Neural cell (in vitro differentiated cells): ENCODE measurements at regions not wholly inside any gene's neighbourhood (a gene's known extent, or its start where the extent isn't known, plus 50 kb on each side); places are given as distances from the start of the nearest gene placed in this dataset.

Experiments
- H2AFZ ChIP-seq: fragments of 200-600, 300-800 bp; sonication (generic), shearing (Covaris generic); 2 replicates; pipeline ENCODE4 v1.6.0; 2014; ENCODE audit warnings: low read depth, mild to moderate bottlenecking, antibody characterized with exemption, low read length, moderate library complexity
- H3F3A ChIP-seq: fragments of 200-600 bp; shearing (Covaris generic); 2 replicates; pipeline ENCODE4 v1.6.1; 2016; ENCODE audit warnings: mild to moderate bottlenecking, moderate library complexity, mixed read lengths, antibody characterized with exemption, low read length; ENCODE audit not compliant: insufficient read depth, poor library complexity, severe bottlenecking
- H3K27ac ChIP-seq: fragments of 200-600, 300-800 bp; sonication (generic), shearing (Covaris generic); 2 replicates; pipeline ENCODE4 v1.5.1; 2014; ENCODE audit warnings: mild to moderate bottlenecking, low read length, moderate library complexity
- H3K27me3 ChIP-seq: fragments of 300-800, 200-600 bp; sonication (generic), shearing (Covaris generic); 2 replicates; pipeline ENCODE4 v1.6.0; 2014; ENCODE audit warnings: mild to moderate bottlenecking, low read depth, low read length, moderate library complexity; ENCODE audit not compliant: insufficient read depth
- H3K36me3 ChIP-seq: fragments of 300-800, 200-600 bp; sonication (generic), shearing (Covaris generic); 2 replicates; pipeline ENCODE4 v1.5.1; 2014; ENCODE audit warnings: mild to moderate bottlenecking, antibody characterized with exemption, low read length, moderate library complexity; ENCODE audit not compliant: insufficient read depth
- H3K4me2 ChIP-seq: fragments of 300-800, 200-600 bp; sonication (generic), shearing (Covaris generic); 2 replicates; pipeline ENCODE4 v1.6.0; 2014; ENCODE audit warnings: mild to moderate bottlenecking, low read length
- H3K4me3 ChIP-seq: fragments of 300-800, 200-600 bp; sonication (generic), shearing (Covaris generic); 2 replicates; pipeline ENCODE4 v1.5.1; 2014; ENCODE audit warnings: mild to moderate bottlenecking, low read length, moderate library complexity
- H3K79me2 ChIP-seq: fragments of 200-600 bp; shearing (Covaris generic); replicated peaks from 2 replicates; pipeline ENCODE4 v1.6.0; 2014; ENCODE audit warnings: mild to moderate bottlenecking, low read length, moderate library complexity; ENCODE audit not compliant: insufficient read depth
- H3K9ac ChIP-seq: fragments of 300-800, 200-600 bp; sonication (generic), shearing (Covaris generic); 2 replicates; pipeline ENCODE4 v1.6.1; 2016; ENCODE audit warnings: mild to moderate bottlenecking, low read length, mixed read lengths
- H3K9me2 ChIP-seq: fragments of 200-600 bp; shearing (Covaris generic); 2 replicates; pipeline ENCODE4 v1.6.1; 2016; ENCODE audit warnings: mild to moderate bottlenecking, low read length, mixed read lengths; ENCODE audit not compliant: insufficient read depth
- H3K9me3 ChIP-seq: fragments of 200-600, 300-800 bp; sonication (generic), shearing (Covaris generic); 2 replicates; pipeline ENCODE4 v1.6.1; 2016; ENCODE audit warnings: mild to moderate bottlenecking, mixed run types, low read length, moderate library complexity, mixed read lengths
- H4K20me1 ChIP-seq: fragments of 200-600 bp; shearing (Covaris generic); 2 replicates; pipeline ENCODE4 v1.6.1; 2016; ENCODE audit warnings: mild to moderate bottlenecking, mixed run types; ENCODE audit not compliant: insufficient read depth
- CTCF ChIP-seq: fragments of 450-650 bp; IDR thresholded peaks from 2 replicates; pipeline ENCODE4 v1.5.1; 2014; ENCODE audit warnings: antibody characterized with exemption, mild to moderate bottlenecking, moderate library complexity; ENCODE audit not compliant: poor library complexity, severe bottlenecking
- EP300 ChIP-seq: fragments of 450-650 bp; conservative IDR thresholded peaks from 2 replicates; pipeline ENCODE4 v1.6.1; 2014; ENCODE audit warnings: antibody characterized with exemption, mild to moderate bottlenecking, moderate library complexity; ENCODE audit not compliant: poor library complexity, severe bottlenecking
- EZH2 ChIP-seq: fragments of 200-600, 300-800 bp; shearing (Covaris generic), sonication (generic); IDR thresholded peaks from 2 replicates; pipeline ENCODE4 v1.6.1; 2014; ENCODE audit warnings: antibody characterized with exemption, low read length, borderline replicate concordance, mild to moderate bottlenecking; ENCODE audit not compliant: insufficient read depth, poor library complexity, severe bottlenecking
- MXI1 ChIP-seq: fragments of 450-650 bp; conservative IDR thresholded peaks from 2 replicates; pipeline ENCODE4 v1.6.1; 2014; ENCODE audit warnings: antibody characterized with exemption, mild to moderate bottlenecking; ENCODE audit not compliant: poor library complexity, severe bottlenecking
- POLR2AphosphoS5 ChIP-seq: IDR thresholded peaks from 2 replicates; pipeline ENCODE4 v1.6.1; 2012
- RAD21 ChIP-seq: fragments of 450-650 bp; conservative IDR thresholded peaks from 2 replicates; pipeline ENCODE4 v1.6.1; 2014; ENCODE audit warnings: antibody characterized with exemption, mild to moderate bottlenecking, moderate library complexity
- SMC3 ChIP-seq: fragments of 450-650 bp; conservative IDR thresholded peaks from 2 replicates; pipeline ENCODE4 v1.6.1; 2014; ENCODE audit warnings: antibody characterized with exemption, mild to moderate bottlenecking, moderate library complexity; ENCODE audit not compliant: poor library complexity
- TAF1 ChIP-seq: IDR thresholded peaks from 2 replicates; pipeline ENCODE4 v1.6.1; 2012; ENCODE audit warnings: low read depth
- TF ChIP-seq, protein P1 (sequence below): IDR thresholded peaks from 2 replicates; pipeline ENCODE4 v1.6.1; 2012; ENCODE audit warnings: borderline replicate concordance

DNA sequence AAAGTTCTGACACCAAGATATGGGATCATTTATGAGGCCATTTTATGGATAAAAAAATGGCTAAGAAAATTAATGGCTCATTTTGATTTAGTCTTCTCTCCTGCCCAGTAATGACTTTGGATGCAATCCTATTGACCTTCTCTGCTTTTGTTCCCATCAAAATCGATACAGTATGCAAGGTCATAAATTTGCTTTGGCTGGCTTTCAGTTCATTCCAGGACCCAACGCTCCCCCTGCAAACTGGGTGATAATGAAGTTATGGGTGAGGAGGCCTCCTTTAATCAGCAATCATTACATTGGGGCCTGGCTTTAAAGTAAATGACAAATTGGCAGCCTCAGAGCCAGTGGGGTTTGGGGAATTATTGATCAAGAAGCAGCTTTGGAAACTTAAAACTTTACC lies 351.8 kb upstream of the GYPC start:
- no peak overlapping the region for H3K4me3 ChIP-seq
- no peaks in the 10 kb centered on the region for H3K79me2 ChIP-seq
- no peaks in the 10 kb centered on the region for H3F3A ChIP-seq
- H2AFZ ChIP-seq = no peak overlapping the region
- H3K36me3 ChIP-seq = no peaks in the 10 kb centered on the region
- no peak for TF ChIP-seq EZH2
- no peak for TF ChIP-seq SMC3
- H3K9ac ChIP-seq = no peak overlapping the region
- H4K20me1 ChIP-seq = no peaks in the 10 kb centered on the region
- H3K27me3 ChIP-seq = no peaks in the 10 kb centered on the region
- H3K9me3 ChIP-seq = no peaks in the 10 kb centered on the region
- H3K9me2 ChIP-seq = no peaks in the 10 kb centered on the region
- no peak overlapping the region for H3K4me2 ChIP-seq
- no peak overlapping the region for H3K27ac ChIP-seq

DNA sequence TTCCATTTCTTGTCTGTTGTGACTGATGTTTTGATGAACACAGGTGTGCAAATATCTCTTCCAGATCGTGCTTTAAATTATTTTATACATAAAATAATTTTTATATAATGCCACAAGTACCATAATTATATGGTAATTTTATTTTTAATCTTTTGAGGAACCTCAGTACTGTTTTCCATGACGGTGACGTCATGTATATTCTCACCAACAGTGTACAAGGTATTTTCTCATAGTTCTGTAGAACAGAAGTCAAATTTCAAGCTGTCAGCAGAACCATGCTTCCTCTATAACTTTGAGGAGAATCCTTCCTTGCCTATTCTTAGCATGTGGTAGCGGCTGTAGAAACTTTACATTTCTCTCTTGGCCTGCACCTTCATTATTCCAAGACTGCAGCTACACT lies 349.4 kb upstream of the GYPC start:
- Histone ChIP-seq H3K4me3 (no peak overlapping the region), H3K9me3 (no peaks in the 10 kb centered on the region), H3K27ac (no peak overlapping the region), H3K36me3 (no peaks in the 10 kb centered on the region), H4K20me1 (no peaks in the 10 kb centered on the region), H3K9ac (no peak overlapping the region), H3K27me3 (no peaks in the 10 kb centered on the region), H3K9me2 (no peaks in the 10 kb centered on the region), H3K4me2 (no peak overlapping the region), H2AFZ (no peak overlapping the region), H3K79me2 (no peaks in the 10 kb centered on the region), H3F3A (no peaks in the 10 kb centered on the region)
- TF ChIP-seq SMC3 (no peak), MXI1 (no peak), CTCF (no peak), POLR2AphosphoS5 (no peak)
- TF ChIP-seq, protein P1, sequence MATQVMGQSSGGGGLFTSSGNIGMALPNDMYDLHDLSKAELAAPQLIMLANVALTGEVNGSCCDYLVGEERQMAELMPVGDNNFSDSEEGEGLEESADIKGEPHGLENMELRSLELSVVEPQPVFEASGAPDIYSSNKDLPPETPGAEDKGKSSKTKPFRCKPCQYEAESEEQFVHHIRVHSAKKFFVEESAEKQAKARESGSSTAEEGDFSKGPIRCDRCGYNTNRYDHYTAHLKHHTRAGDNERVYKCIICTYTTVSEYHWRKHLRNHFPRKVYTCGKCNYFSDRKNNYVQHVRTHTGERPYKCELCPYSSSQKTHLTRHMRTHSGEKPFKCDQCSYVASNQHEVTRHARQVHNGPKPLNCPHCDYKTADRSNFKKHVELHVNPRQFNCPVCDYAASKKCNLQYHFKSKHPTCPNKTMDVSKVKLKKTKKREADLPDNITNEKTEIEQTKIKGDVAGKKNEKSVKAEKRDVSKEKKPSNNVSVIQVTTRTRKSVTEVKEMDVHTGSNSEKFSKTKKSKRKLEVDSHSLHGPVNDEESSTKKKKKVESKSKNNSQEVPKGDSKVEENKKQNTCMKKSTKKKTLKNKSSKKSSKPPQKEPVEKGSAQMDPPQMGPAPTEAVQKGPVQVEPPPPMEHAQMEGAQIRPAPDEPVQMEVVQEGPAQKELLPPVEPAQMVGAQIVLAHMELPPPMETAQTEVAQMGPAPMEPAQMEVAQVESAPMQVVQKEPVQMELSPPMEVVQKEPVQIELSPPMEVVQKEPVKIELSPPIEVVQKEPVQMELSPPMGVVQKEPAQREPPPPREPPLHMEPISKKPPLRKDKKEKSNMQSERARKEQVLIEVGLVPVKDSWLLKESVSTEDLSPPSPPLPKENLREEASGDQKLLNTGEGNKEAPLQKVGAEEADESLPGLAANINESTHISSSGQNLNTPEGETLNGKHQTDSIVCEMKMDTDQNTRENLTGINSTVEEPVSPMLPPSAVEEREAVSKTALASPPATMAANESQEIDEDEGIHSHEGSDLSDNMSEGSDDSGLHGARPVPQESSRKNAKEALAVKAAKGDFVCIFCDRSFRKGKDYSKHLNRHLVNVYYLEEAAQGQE = no peak

DNA sequence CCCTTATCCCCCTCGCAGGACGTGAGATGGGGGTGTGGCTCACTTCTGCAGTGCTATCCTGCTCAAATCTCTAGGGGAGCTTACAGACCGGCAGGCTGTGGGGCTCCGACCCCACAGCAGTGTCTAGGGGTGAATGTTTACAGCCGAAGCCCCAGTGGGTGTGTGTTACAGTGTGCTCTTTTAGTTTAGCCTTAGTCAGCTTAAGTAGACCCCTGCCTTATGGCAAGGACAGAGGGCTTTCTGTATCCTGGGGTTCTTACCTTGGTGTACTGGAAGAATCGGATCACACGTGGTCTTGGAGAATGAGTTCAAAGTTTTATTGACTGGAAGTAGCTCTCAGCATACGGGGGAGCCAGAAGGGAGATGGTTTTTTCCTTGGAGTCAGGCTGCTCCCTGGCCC lies 348.2 kb upstream of the GYPC start:
- Histone ChIP-seq H3K4me3 (no peak overlapping the region), H2AFZ (no peak overlapping the region)

More for the DNA sequence above, 348.2 kb upstream of the GYPC start:
- no peak overlapping the region for H3K9ac ChIP-seq
- no peak overlapping the region for H3K4me2 ChIP-seq
- H3K36me3 ChIP-seq = no peaks in the 10 kb centered on the region
- no peaks in the 10 kb centered on the region for H4K20me1 ChIP-seq
- H3K9me3 ChIP-seq = no peaks in the 10 kb centered on the region
- no peak overlapping the region for H3K27ac ChIP-seq
- H3K9me2 ChIP-seq = no peaks in the 10 kb centered on the region
- H3F3A ChIP-seq = no peaks in the 10 kb centered on the region
- H3K27me3 ChIP-seq = no peaks in the 10 kb centered on the region
- no peaks in the 10 kb centered on the region for H3K79me2 ChIP-seq
- no peak for TF ChIP-seq RAD21
- no peak for TF ChIP-seq EP300
- TF ChIP-seq POLR2AphosphoS5 = no peak
- no peak for TF ChIP-seq MXI1
- TF ChIP-seq TAF1 = no peak
- TF ChIP-seq SMC3 = no peak
